ENCODE measurements at regions not wholly inside any gene's neighbourhood (a gene's known extent, or its start where the extent isn't known, plus 50 kb on each side); places are given as distances from the start of the nearest gene placed in this dataset.

- TF ChIP-seq CTCF (IDR thresholded peaks at IDR 0.05; ENCODE audit: poor library complexity) (no peak), EZH2 (IDR thresholded peaks at IDR 0.05; ENCODE audit: borderline replicate concordance) (no peak), EZH2phosphoT487 (IDR thresholded peaks at IDR 0.05; ENCODE audit: low read depth, severe bottlenecking, unreplicated experiment) (no peak)
Observed at GRCh38 chr13:103302676-103303075, 236.5 kb upstream of the SLC10A2 start.

Measured in hepatocyte (in vitro differentiated cells).